GM23248 (cell line): ENCODE measurements at regions not wholly inside any gene's neighbourhood (a gene's known extent, or its start where the extent isn't known, plus 50 kb on each side); places are given as distances from the start of the nearest gene placed in this dataset.

Experiments used
- DNase-seq: peaks from one replicate; pipeline ENCODE4 v3.0.0-alpha.2; 2015
- H2AFZ ChIP-seq: fragments of 200-600 bp; sonication (generic); 2 replicates; pipeline ENCODE4 v1.6.1; 2016; ENCODE audit warnings: antibody characterized with exemption
- H3F3A ChIP-seq: fragments of 200-600 bp; sonication (generic); 2 replicates; pipeline ENCODE4 v1.6.1; 2016; ENCODE audit warnings: mild to moderate bottlenecking, antibody characterized with exemption, mixed run types; ENCODE audit not compliant: insufficient read depth
- H3K27ac ChIP-seq: fragments of 200-600 bp; sonication (generic); 2 replicates; pipeline ENCODE4 v1.5.1; 2016; ENCODE audit warnings: mild to moderate bottlenecking
- H3K27me3 ChIP-seq: fragments of 200-600 bp; sonication (generic); replicated peaks from 2 replicates; pipeline ENCODE4 v1.6.1; 2016; ENCODE audit warnings: mild to moderate bottlenecking; ENCODE audit not compliant: insufficient read depth
- H3K36me3 ChIP-seq: fragments of 200-600 bp; sonication (generic); 2 replicates; pipeline ENCODE4 v1.6.1; 2016; ENCODE audit warnings: low read depth, mild to moderate bottlenecking
- H3K4me1 ChIP-seq: fragments of 200-600 bp; sonication (generic); 2 replicates; pipeline ENCODE4 v1.6.1; 2016; ENCODE audit warnings: mild to moderate bottlenecking; ENCODE audit not compliant: insufficient read depth
- H3K4me2 ChIP-seq: fragments of 200-600 bp; sonication (generic); one replicate; pipeline ENCODE4 v1.6.1; 2016; ENCODE audit warnings: mild to moderate bottlenecking; ENCODE audit not compliant: unreplicated experiment
- H3K4me3 ChIP-seq: fragments of 200-600 bp; sonication (generic); 2 replicates; pipeline ENCODE4 v1.5.1; 2016; ENCODE audit warnings: mild to moderate bottlenecking
- H3K79me2 ChIP-seq: fragments of 200-600 bp; sonication (generic); 2 replicates; pipeline ENCODE4 v1.6.1; 2016; ENCODE audit warnings: mild to moderate bottlenecking; ENCODE audit not compliant: insufficient read depth
- H3K9ac ChIP-seq: fragments of 200-600 bp; sonication (generic); 2 replicates; pipeline ENCODE4 v1.6.1; 2016; ENCODE audit warnings: mild to moderate bottlenecking
- H3K9me2 ChIP-seq: fragments of 200-600 bp; sonication (generic); 2 replicates; pipeline ENCODE4 v1.6.1; 2016; ENCODE audit warnings: mixed run types, mild to moderate bottlenecking, moderate library complexity; ENCODE audit not compliant: insufficient read depth
- H3K9me3 ChIP-seq: fragments of 200-600 bp; sonication (generic); one replicate; pipeline ENCODE4 v1.6.1; 2017; ENCODE audit warnings: low read depth
- H4K20me1 ChIP-seq: fragments of 200-600 bp; sonication (generic); 2 replicates; pipeline ENCODE4 v1.6.0; 2016; ENCODE audit not compliant: insufficient read depth
- EZH2 ChIP-seq: fragments of 200-600 bp; sonication (generic); IDR thresholded peaks from 2 replicates; pipeline ENCODE4 v1.6.1; 2018; ENCODE audit warnings: antibody characterized with exemption, mild to moderate bottlenecking; ENCODE audit not compliant: insufficient read depth, poor library complexity, severe bottlenecking
- EZH2phosphoT487 ChIP-seq: fragments of 200-600 bp; sonication (generic); IDR thresholded peaks from 2 replicates; pipeline ENCODE4 v1.6.1; 2018; ENCODE audit warnings: antibody characterized with exemption, moderate library complexity, mild to moderate bottlenecking, low read depth; ENCODE audit not compliant: insufficient read depth
- WGBS, 2 experiments: methylation state at CpG; one replicate each; pipeline ENCODE4 v1.1.6; 2015 to 2017; ENCODE audit warnings: low lambda C conversion rate in 2 of 2, low coverage in 1 of 2; ENCODE audit errors: missing lambda C conversion rate in 2 of 2; 5-methylcytosine and 5-hydroxymethylcytosine counted together
- in situ Hi-C: fragments of 300-500 bp; cut with MboI; formaldehyde crosslinking; loops from 2 replicates; pipeline ENCODE4 v1.15.0; 2020

DNA sequence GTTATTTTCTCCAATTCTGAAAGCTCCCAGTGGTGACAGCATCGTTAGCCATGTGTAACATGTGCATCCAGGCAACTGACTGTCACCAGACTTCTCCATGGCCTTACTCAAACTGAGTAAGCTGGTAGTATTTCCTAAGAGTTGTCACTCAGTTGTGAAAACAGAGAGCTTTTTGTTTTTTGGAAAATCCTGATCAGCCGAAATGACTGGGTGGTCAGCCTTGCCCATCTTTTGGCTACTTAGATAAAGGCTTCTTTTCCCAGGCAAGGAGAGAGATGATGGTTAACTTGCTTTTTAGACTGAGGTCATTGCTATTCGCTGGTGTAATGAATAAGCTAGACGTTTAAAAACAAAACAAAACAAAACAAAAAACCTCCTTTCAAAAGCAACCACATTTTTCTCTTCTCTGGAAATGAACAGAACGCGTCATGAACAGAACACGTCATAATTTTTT is 159.5 kb upstream of the KLF14 start:
- Histone ChIP-seq H3K4me1 (peaks cover 94% of the 10 kb centered on the region), H3K9ac (peak overlapping the region; percentile 100), H4K20me1 (no peaks in the 10 kb centered on the region; the same call in 1 of the 2 replicates), H3K4me3 (no peak overlapping the region), H3F3A (peaks cover 95% of the 10 kb centered on the region), H3K27me3 (no peaks in the 10 kb centered on the region), H3K9me2 (no peaks in the 10 kb centered on the region), H3K27ac (peak overlapping the region; percentile 98), H2AFZ (no peak overlapping the region), H3K9me3 (no peaks in the 10 kb centered on the region), H3K79me2 (peaks cover 97% of the 10 kb centered on the region), H3K4me2 (peak overlapping the region; percentile 27), H3K36me3 (peaks cover 71% of the 10 kb centered on the region)
- in situ Hi-C loops, result no loop called here
- WGBS, 2 experiments, result 2 to 7% methylated on average over 7 of the region's 7 CpGs
- no peak for TF ChIP-seq EZH2phosphoT487
- no peak for TF ChIP-seq EZH2
- DNase-seq, result peak; percentile 92

DNA sequence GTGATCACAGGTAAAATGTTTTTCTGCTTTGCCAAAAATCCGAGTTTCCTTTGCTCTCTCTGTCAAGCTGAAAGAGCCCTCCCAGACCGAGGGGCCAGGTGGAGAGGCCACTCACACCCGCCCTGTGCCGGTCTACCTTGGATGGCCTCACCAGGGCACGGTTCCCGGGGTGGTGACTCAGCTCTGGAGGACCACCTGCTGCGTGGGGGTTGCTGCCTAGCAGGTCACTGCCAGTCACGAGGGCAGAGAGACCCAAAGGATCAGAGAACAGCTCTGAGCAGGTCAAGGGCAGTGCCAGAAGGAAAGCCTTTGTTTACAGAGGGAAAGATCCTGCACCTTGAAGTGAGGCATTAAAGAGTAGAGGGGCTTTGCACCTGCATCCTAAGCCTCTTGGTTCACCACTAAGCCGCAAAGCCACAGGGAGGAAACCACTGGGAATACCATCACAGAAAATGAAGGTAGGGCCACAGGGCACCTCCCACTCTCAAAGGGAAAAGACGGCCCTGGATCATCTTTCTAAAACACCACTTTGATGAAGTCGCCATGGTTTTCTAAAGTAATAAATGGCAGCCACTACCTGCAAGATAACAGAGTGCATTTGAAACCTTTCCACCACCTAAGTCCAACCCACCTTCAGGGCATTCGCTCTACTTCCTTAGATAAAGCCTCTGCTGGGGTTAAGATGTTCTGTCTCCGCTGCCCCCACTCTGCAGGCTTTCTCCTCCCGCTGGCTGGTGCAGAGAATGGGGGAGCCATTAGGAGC is 160.3 kb upstream of the KLF14 start:
- peak overlapping the region; percentile 23; the same call in 1 of the 2 replicates for H3K4me3 ChIP-seq
- peak overlapping the region; percentile 98 for H3K27ac ChIP-seq
- H3K79me2 ChIP-seq, result peaks cover 97% of the 10 kb centered on the region
- H3K9ac ChIP-seq, result peak overlapping the region; percentile 100
- no peaks in the 10 kb centered on the region; the same call in 1 of the 2 replicates for H4K20me1 ChIP-seq
- no peaks in the 10 kb centered on the region for H3K9me3 ChIP-seq
- no peak overlapping the region for H2AFZ ChIP-seq
- H3K4me2 ChIP-seq, result peak overlapping the region; percentile 27
- H3K4me1 ChIP-seq, result peaks cover 93% of the 10 kb centered on the region
- peaks cover 95% of the 10 kb centered on the region for H3F3A ChIP-seq
- WGBS, 2 experiments, result 29% methylated on average over 14 of the region's 14 CpGs
- H3K27me3 ChIP-seq, result no peaks in the 10 kb centered on the region
- in situ Hi-C loops, result no loop called here
- H3K9me2 ChIP-seq, result no peaks in the 10 kb centered on the region
- peaks cover 71% of the 10 kb centered on the region for H3K36me3 ChIP-seq
- DNase-seq, result peak; percentile 84
- TF ChIP-seq EZH2phosphoT487 (no peak), EZH2 (no peak)

DNA sequence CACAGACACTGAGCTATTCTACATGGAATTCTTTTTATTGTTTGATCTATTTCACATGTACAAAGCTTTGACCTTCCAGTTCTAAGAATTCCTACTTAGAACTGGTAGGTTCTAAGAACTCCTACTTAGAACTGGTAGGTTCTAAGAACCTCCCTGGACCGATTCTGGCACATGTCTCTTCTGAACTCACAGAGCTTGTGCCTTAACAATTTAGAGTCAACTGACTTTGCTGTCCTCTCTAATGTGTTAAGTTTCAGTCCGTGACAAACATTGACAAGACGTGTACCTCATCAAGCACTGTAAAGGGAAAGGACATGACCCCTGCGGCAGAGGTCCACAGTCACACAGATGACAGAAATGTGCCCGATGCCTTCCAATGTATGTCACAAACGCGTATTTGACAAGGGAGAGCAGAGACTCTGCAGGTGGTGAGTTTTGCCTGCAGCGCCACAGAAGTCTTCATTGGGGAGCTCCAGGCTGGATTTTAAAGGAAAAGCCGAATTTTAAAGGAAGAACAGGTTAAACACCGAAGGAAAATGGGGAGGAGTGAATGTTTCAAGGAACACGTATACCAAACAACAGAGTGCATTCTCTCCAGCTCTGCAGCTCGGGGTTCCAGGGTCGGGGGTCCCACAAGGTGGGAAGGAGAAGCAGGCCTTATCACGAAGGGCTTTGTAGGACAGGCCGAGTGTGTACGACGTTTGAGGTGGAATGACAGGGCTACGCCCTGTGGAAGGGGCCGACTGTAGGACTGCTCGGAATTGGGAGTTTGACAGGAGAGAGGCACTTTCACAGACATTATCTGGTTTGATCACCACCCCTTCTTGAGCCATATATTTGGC is 161.1 kb upstream of the KLF14 start:
- in situ Hi-C loops, result no loop called here
- H3K9me3 ChIP-seq, result no peaks in the 10 kb centered on the region
- H3K9ac ChIP-seq, result peak overlapping the region; percentile 100
- H4K20me1 ChIP-seq, result peaks cover 5% of the 10 kb centered on the region; the same call in 1 of the 2 replicates
- TF ChIP-seq EZH2phosphoT487 (no peak), EZH2 (no peak)
- WGBS, 2 experiments, result 51 to 52% methylated on average over 20 of the region's 20 CpGs
- no peaks in the 10 kb centered on the region for H3K27me3 ChIP-seq
- H3K4me3 ChIP-seq, result no peak overlapping the region
- H3K9me2 ChIP-seq, result no peaks in the 10 kb centered on the region
- H3K79me2 ChIP-seq, result peaks cover 97% of the 10 kb centered on the region
- H3K4me1 ChIP-seq, result peaks cover 93% of the 10 kb centered on the region
- H3K36me3 ChIP-seq, result peaks cover 71% of the 10 kb centered on the region
- no peak overlapping the region for H2AFZ ChIP-seq
- peaks cover 95% of the 10 kb centered on the region for H3F3A ChIP-seq
- H3K4me2 ChIP-seq, result peak overlapping the region; percentile 27
- H3K27ac ChIP-seq, result peak overlapping the region; percentile 98
- no peak for DNase-seq

DNA sequence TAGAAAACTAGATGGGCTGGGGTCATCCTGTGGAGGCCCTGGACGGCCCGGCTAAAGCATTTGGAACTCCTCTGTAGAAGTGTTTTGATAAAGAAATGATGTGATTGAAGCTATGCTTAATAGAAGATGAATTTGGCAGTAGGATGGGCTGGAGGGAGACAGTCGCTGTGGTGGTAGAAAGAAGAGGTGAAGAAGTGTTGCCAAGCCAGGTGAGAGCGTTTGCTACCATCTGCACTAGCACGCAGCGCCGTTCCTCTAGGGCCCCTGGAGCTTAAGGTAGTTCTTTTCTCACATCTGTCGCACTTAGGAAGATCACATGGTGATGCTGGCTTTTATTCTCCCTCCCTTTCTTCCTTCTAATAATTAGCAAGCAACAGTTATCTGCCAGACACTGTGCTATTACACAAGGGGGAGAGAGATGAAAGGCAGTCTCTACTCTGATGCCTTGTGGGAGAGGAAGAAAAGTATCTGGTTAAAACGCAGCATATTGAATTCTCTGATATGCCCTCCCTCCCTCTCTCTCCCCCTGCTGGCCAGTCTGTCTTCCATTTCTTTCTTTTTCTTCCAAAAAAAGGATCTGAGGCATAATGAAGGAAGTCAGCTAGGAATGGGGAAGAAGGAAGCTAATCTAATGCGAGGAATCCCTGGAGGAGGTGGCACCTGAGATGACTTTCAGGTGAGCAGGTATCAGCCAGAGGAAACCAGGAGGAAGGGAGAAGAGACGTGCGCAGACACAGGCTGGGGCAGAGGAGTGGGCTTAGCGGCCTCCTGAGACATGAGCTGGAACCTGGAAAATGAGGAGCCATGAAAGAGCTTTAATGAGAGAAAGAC is 162.3 kb upstream of the KLF14 start:
- H3K36me3 ChIP-seq, result peaks cover 68% of the 10 kb centered on the region
- peak overlapping the region; percentile 25 for H3K4me2 ChIP-seq
- no peak overlapping the region for H2AFZ ChIP-seq
- H3K79me2 ChIP-seq, result peaks cover 97% of the 10 kb centered on the region
- H3K9ac ChIP-seq, result peak overlapping the region; percentile 100
- no peaks in the 10 kb centered on the region for H3K27me3 ChIP-seq
- no peak overlapping the region for H3K4me3 ChIP-seq
- peak overlapping the region; percentile 98 for H3K27ac ChIP-seq
- WGBS, 2 experiments, result 76 to 79% methylated on average over 13 of the region's 13 CpGs
- no peaks in the 10 kb centered on the region for H3K9me2 ChIP-seq
- peaks cover 95% of the 10 kb centered on the region for H3F3A ChIP-seq
- peaks cover 12% of the 10 kb centered on the region; the same call in 1 of the 2 replicates for H4K20me1 ChIP-seq
- in situ Hi-C loops, result no loop called here
- H3K4me1 ChIP-seq, result peaks cover 93% of the 10 kb centered on the region
- no peaks in the 10 kb centered on the region for H3K9me3 ChIP-seq
- peak; percentile 75 for DNase-seq
- TF ChIP-seq EZH2phosphoT487 (no peak), EZH2 (no peak)
